ENCODE measurements at regions not wholly inside any gene's neighbourhood (a gene's known extent, or its start where the extent isn't known, plus 50 kb on each side); places are given as distances from the start of the nearest gene placed in this dataset.
"Not testable (repeated sequence)": the region's sequence is repeated elsewhere in the genome, so short reads cannot be mapped to it uniquely, and the experiment has no call there.

DNA sequence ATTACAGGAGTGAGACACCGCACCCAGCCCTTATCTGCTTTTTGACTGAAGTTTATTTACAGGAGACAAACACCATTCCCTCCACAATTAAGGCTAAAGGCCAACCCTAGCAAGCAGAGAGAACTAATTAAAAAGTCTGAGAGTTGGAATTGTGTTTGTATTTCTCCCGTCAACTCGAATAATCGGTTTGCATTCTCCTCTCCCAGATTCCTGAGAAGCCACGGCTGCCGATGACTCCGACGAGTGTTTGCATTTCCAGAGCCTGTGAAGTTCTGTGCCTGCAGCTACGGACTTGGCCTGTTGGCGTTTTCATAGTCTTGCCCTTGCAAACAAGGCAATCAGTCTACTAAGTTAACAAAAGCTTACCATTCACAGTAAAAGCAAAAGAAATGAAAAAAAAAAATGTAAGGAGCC lies 73.2 kb upstream of the NUP50 start:
- DNase-seq (no peak), ATAC-seq (ENCODE audit: low read depth in 2 of 2) (no peak)
- Mint-ChIP-seq H3K27ac (no peak overlapping the region), H3K4me3 (no peak overlapping the region), H3K36me3 (no peaks in the 10 kb centered on the region), H3K27me3 (peaks cover 23% of the 10 kb centered on the region), H3K9me3 (peaks cover 0 to 3% (median 0%) of the 10 kb centered on the region in 7 donors), H3K4me1 (no peaks in the 10 kb centered on the region)
- Histone ChIP-seq H3K27me3 (ENCODE audit: control insufficient read depth, insufficient read depth, low read length) (no peaks in the 10 kb centered on the region), H3K36me3 (ENCODE audit: control insufficient read depth, insufficient read depth, low read length) (no peaks in the 10 kb centered on the region), H3K4me3 (ENCODE audit: low read depth, low read length) (no peak overlapping the region), H3K27ac (ENCODE audit: insufficient read depth, low read length, poor library complexity, severe bottlenecking) (no peak overlapping the region), H3K4me1 (ENCODE audit: control insufficient read depth, insufficient read depth, low read length, poor library complexity, severe bottlenecking) (no peaks in the 10 kb centered on the region), H3K9me3 (ENCODE audit: control insufficient read depth in 2 of 2, low read length in 2 of 2) (no peaks in the 10 kb centered on the region)

DNA sequence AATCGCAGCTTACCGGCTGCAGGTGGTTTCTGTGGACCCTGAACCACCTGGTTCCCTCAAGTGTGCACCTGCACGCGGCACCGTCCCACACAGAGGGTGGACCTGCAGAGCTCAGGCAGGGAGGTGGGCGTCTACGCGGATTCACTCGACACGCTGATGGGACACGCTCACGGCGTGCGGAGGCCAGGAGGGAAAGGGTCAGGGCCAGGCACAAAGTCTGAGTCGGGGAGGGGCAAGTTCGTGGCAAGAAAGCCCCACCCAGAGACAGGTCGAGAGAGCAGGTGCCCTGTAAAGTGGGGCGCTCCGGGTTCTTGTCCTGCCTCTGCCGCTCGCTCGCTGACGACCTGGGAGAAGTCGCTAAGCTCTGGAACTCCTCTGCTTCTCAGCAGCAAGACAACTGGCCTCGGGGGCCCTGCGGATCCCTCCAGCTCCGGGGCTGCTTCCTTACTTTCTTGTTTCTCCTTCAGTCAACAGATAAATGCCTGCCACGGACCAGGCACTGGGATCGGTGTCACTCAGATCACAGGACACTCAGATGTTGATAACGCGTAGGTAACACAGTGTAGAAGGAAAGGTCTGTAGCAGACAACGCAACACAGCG lies 72.4 kb upstream of the NUP50 start:
- H3K4me1 ChIP-seq (ENCODE audit: control insufficient read depth, insufficient read depth, low read length, poor library complexity, severe bottlenecking), result no peaks in the 10 kb centered on the region

DNA sequence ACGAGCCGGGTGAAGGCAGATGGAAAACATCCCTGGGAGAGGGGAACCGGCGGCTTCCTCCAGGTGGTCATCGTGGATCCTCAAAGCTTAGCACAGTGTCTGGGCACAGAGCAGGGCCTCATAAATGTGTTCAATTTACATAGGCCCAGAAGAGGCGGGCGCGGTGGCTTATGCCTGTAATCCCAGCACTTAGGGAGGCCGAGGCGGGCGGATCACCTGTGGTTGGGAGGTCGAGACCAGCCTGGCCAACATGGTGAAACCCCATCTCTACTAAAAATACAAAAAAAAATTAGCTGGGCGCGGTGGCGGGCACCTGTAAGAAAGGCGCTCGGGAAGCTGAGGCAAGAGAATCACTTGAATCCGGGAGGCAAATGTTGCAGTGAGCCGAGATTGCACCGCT lies 71.8 kb upstream of the NUP50 start:
- H3K9me3 ChIP-seq (ENCODE audit: control insufficient read depth in 2 of 2, low read length in 2 of 2); DNase-seq; H3K27ac ChIP-seq (ENCODE audit: insufficient read depth, low read length, poor library complexity, severe bottlenecking); H3K4me1 ChIP-seq (ENCODE audit: control insufficient read depth, insufficient read depth, low read length, poor library complexity, severe bottlenecking); H3K4me3 ChIP-seq (ENCODE audit: low read depth, low read length); H3K4me3 Mint-ChIP-seq; H3K4me1 Mint-ChIP-seq; H3K27ac Mint-ChIP-seq; H3K36me3 Mint-ChIP-seq; H3K36me3 ChIP-seq (ENCODE audit: control insufficient read depth, insufficient read depth, low read length); H3K27me3 ChIP-seq (ENCODE audit: control insufficient read depth, insufficient read depth, low read length); ATAC-seq (ENCODE audit: low read depth in 2 of 2); H3K9me3 Mint-ChIP-seq: not testable (repeated sequence)
- peaks cover 23% of the 10 kb centered on the region for H3K27me3 Mint-ChIP-seq

More for the DNA sequence above, 72.4 kb upstream of the NUP50 start:
- DNase-seq (no peak), ATAC-seq (ENCODE audit: low read depth in 2 of 2) (no peak)
- Histone ChIP-seq H3K9me3 (ENCODE audit: control insufficient read depth in 2 of 2, low read length in 2 of 2) (no peaks in the 10 kb centered on the region), H3K27ac (ENCODE audit: insufficient read depth, low read length, poor library complexity, severe bottlenecking) (no peak overlapping the region), H3K36me3 (ENCODE audit: control insufficient read depth, insufficient read depth, low read length) (no peaks in the 10 kb centered on the region), H3K27me3 (ENCODE audit: control insufficient read depth, insufficient read depth, low read length) (no peaks in the 10 kb centered on the region), H3K4me3 (ENCODE audit: low read depth, low read length) (no peak overlapping the region)
- H3K4me1 Mint-ChIP-seq, result peaks cover 0 to 3% (median 1%) of the 10 kb centered on the region in 4 donors
- H3K27me3 Mint-ChIP-seq, result peaks cover 23% of the 10 kb centered on the region
- H3K27ac Mint-ChIP-seq, result no peak overlapping the region
- H3K36me3 Mint-ChIP-seq, result no peaks in the 10 kb centered on the region
- H3K4me3 Mint-ChIP-seq, result no peak overlapping the region
- peaks cover 0 to 3% (median 0%) of the 10 kb centered on the region in 7 donors for H3K9me3 Mint-ChIP-seq

DNA sequence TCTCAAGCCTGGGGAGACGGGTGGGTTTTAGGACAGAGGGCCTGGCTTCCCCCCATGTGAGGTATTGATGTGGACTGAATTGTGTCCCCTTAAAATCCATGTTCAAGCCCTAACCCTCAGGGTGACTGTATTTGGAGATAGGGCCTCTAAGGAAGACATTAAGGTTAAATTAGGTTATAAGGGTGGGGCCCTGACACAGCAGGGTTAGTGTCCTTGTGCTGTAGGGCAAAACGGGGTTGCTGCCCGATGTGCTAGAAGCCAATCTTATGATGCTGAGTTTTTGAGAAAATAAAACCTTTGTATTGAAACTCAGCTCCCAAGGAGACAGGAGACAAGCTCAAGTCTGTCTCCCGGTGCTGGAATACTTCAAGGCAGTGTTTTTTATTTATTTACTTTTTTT lies 71.1 kb upstream of the NUP50 start:
- ATAC-seq (ENCODE audit: low read depth in 2 of 2), result no peak
- peaks cover 0 to 6% (median 2%) of the 10 kb centered on the region in 4 donors for H3K4me1 Mint-ChIP-seq
- H3K36me3 Mint-ChIP-seq, result no peaks in the 10 kb centered on the region

DNA sequence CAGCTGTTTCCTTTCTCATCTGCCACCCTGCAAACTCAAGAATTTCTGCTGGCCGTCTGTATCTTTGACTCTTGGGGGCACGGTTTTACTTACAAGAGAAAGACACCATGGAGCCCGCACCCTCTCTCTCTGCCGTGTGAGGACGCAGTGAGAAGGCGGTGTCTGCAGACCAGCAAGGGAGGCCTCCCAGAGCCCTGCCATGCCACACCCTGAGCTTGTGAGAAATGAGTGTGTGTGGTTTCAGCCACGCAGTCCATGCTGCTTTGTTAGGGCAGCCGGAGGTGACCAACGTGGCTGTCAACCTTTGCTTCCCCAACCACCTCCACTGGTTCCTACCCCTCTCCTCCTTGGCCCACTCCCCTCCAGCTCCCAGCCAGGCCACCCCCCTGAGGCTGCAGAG lies 70.1 kb upstream of the NUP50 start:
- H3K27ac ChIP-seq (ENCODE audit: insufficient read depth, low read length, poor library complexity, severe bottlenecking), result no peak overlapping the region
- no peaks in the 10 kb centered on the region for H3K27me3 ChIP-seq (ENCODE audit: control insufficient read depth, insufficient read depth, low read length)
- peaks cover 0 to 6% (median 2%) of the 10 kb centered on the region in 4 donors for H3K4me1 Mint-ChIP-seq
- no peaks in the 10 kb centered on the region for H3K36me3 ChIP-seq (ENCODE audit: control insufficient read depth, insufficient read depth, low read length)
- H3K4me3 ChIP-seq (ENCODE audit: low read depth, low read length), result no peak overlapping the region
- no peaks in the 10 kb centered on the region for H3K9me3 ChIP-seq (ENCODE audit: control insufficient read depth in 2 of 2, low read length in 2 of 2)
- no peak overlapping the region for H3K4me3 Mint-ChIP-seq
- H3K27me3 Mint-ChIP-seq, result peaks cover 32% of the 10 kb centered on the region
- DNase-seq, result no peak
- no peaks in the 10 kb centered on the region for H3K36me3 Mint-ChIP-seq
- no peak for ATAC-seq (ENCODE audit: low read depth in 2 of 2)
- H3K4me1 ChIP-seq (ENCODE audit: control insufficient read depth, insufficient read depth, low read length, poor library complexity, severe bottlenecking), result no peaks in the 10 kb centered on the region
- H3K27ac Mint-ChIP-seq, result no peak overlapping the region
- H3K9me3 Mint-ChIP-seq, result peaks cover 0 to 3% (median 0%) of the 10 kb centered on the region in 7 donors

More for the DNA sequence above, 71.1 kb upstream of the NUP50 start:
- Histone ChIP-seq H3K4me1 (ENCODE audit: control insufficient read depth, insufficient read depth, low read length, poor library complexity, severe bottlenecking) (no peaks in the 10 kb centered on the region), H3K9me3 (ENCODE audit: control insufficient read depth in 2 of 2, low read length in 2 of 2) (no peaks in the 10 kb centered on the region), H3K27me3 (ENCODE audit: control insufficient read depth, insufficient read depth, low read length) (no peaks in the 10 kb centered on the region), H3K27ac (ENCODE audit: insufficient read depth, low read length, poor library complexity, severe bottlenecking) (no peak overlapping the region), H3K36me3 (ENCODE audit: control insufficient read depth, insufficient read depth, low read length) (no peaks in the 10 kb centered on the region), H3K4me3 (ENCODE audit: low read depth, low read length) (no peak overlapping the region)
- DNase-seq, result no peak
- Mint-ChIP-seq H3K9me3 (peaks cover 0 to 3% (median 0%) of the 10 kb centered on the region in 7 donors), H3K4me3 (no peak overlapping the region), H3K27me3 (peaks cover 28% of the 10 kb centered on the region), H3K27ac (no peak overlapping the region)

DNA sequence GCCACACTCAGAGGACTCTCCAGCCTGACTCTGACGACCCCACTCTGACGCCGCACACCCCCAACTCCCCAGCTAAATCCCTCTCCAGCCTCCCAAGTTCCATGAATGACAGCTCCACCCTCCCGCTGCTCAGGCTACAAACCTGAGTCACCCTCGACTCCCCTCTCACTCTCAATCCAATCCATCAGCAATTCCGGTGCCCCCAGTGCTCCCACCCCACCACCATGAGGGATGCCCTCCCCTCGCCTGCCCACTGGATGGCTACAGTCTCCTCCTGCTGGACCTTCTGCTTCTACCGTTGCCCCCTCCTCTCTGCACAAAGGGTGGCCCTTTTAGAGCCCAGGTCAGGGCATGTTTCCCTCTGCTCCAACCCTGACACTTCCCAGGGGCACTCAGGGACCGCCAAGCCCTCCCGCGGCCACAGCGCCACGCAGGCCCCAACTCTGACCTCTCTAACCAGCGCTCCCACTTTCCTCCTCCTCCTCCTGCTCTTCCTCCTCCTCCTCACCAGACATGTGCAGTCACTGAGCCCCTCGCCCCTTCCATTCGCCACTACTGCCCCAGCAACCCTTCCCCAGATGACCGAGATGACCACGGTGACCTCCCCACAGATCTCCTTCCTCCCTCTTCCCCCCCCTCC lies 69.5 kb upstream of the NUP50 start:
- Histone ChIP-seq H3K36me3 (ENCODE audit: control insufficient read depth, insufficient read depth, low read length) (no peaks in the 10 kb centered on the region), H3K4me3 (ENCODE audit: low read depth, low read length) (no peak overlapping the region), H3K4me1 (ENCODE audit: control insufficient read depth, insufficient read depth, low read length, poor library complexity, severe bottlenecking) (no peaks in the 10 kb centered on the region), H3K27ac (ENCODE audit: insufficient read depth, low read length, poor library complexity, severe bottlenecking) (no peak overlapping the region), H3K27me3 (ENCODE audit: control insufficient read depth, insufficient read depth, low read length) (no peaks in the 10 kb centered on the region), H3K9me3 (ENCODE audit: control insufficient read depth in 2 of 2, low read length in 2 of 2) (no peaks in the 10 kb centered on the region)
- H3K4me1 Mint-ChIP-seq, result peaks cover 0 to 6% (median 2%) of the 10 kb centered on the region in 4 donors
- H3K27me3 Mint-ChIP-seq, result peaks cover 32% of the 10 kb centered on the region
- peaks cover 0 to 3% (median 0%) of the 10 kb centered on the region in 7 donors for H3K9me3 Mint-ChIP-seq
- no peak for DNase-seq
- H3K36me3 Mint-ChIP-seq, result no peaks in the 10 kb centered on the region
- H3K27ac Mint-ChIP-seq, result no peak overlapping the region
- no peak overlapping the region for H3K4me3 Mint-ChIP-seq
- no peak for ATAC-seq (ENCODE audit: low read depth in 2 of 2)

DNA sequence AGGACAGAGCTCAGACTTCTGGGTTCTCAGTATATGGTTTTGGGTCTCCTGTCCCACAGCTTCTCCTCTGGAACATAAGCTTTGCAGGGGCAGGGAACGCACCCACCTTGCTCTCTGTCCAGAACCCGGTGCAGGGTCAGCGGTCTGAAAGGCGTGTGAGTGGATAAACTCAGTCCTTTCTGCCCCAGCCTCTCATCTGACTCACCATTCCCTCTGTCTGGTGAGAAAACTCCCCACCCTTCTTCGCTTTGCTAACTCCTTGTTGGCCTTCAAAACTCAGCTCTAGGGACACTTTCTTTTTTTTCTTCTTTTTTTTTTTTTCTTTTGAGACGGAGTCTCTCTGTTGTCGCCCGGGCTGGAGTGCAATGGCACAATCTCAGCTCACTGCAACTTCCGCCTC lies 68.9 kb upstream of the NUP50 start:
- peaks cover 32% of the 10 kb centered on the region for H3K27me3 Mint-ChIP-seq
- peaks cover 0 to 6% (median 2%) of the 10 kb centered on the region in 4 donors for H3K4me1 Mint-ChIP-seq
- Histone ChIP-seq H3K4me1 (ENCODE audit: control insufficient read depth, insufficient read depth, low read length, poor library complexity, severe bottlenecking) (no peaks in the 10 kb centered on the region), H3K4me3 (ENCODE audit: low read depth, low read length) (no peak overlapping the region), H3K36me3 (ENCODE audit: control insufficient read depth, insufficient read depth, low read length) (no peaks in the 10 kb centered on the region), H3K9me3 (ENCODE audit: control insufficient read depth in 2 of 2, low read length in 2 of 2) (no peaks in the 10 kb centered on the region), H3K27me3 (ENCODE audit: control insufficient read depth, insufficient read depth, low read length) (no peaks in the 10 kb centered on the region), H3K27ac (ENCODE audit: insufficient read depth, low read length, poor library complexity, severe bottlenecking) (no peak overlapping the region)
- no peaks in the 10 kb centered on the region for H3K36me3 Mint-ChIP-seq
- H3K9me3 Mint-ChIP-seq, result peaks cover 0 to 3% (median 0%) of the 10 kb centered on the region in 7 donors
- ATAC-seq (ENCODE audit: low read depth in 2 of 2), result no peak
- H3K4me3 Mint-ChIP-seq, result no peak overlapping the region
- H3K27ac Mint-ChIP-seq, result no peak overlapping the region
- no peak for DNase-seq

Measured in CD4-positive, CD25-positive, alpha-beta regulatory T cell (primary cell).